Activated CD4-positive, CD25-positive, alpha-beta regulatory T cell treated with anti-CD3 and anti-CD28 coated beads, Interleukin-2, amount 50 U/mL, for 72 hours (primary cell): ENCODE measurements at regions not wholly inside any gene's neighbourhood (a gene's known extent, or its start where the extent isn't known, plus 50 kb on each side); places are given as distances from the start of the nearest gene placed in this dataset.
"Not testable (repeated sequence)": the region's sequence is repeated elsewhere in the genome, so short reads cannot be mapped to it uniquely, and the experiment has no call there.

Source experiments
- DNase-seq: peaks from one replicate; pipeline ENCODE4 v3.0.0; 2021

DNA sequence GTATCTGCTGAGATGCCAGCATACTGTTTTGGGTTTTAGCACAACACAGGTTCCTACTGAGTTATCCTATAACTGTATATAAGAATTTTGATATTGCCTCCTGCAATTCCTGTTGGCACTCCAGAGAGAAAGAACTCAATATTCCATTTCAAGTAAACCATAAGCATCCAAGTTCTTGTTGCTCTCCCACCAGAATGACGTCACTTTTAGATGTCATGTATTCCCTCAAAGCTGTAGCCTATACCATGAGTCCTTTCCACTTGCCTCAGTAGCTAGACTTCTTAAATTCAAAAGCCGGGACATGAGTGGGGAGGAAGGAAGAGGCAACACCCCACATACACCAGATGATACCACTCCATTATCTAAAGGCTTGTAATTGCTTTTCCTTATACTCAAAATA lies 171.5 kb downstream of the ALDH8A1 start:
- no peak for DNase-seq

DNA sequence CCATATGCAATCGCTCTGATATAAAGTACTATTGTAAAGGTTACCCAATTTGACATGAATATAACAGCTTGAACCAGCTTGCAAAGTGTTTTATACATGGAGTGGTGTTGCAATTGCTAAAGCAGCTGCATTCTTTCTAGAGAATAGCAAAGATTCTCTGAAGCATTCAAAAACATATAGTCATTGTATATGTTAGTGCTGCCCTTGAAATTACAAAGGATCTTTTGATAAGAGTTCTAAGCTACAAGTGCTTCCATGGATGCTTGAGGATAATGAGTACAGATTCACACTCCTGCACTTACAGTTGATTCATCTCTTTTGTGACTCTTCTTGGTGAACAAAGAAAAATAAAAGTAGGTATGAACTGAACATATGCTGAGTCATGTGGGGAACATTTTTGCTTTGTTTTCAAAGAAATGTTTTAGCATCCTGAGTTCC lies 175.7 kb downstream of the ALDH8A1 start:
- no peak for DNase-seq

DNA sequence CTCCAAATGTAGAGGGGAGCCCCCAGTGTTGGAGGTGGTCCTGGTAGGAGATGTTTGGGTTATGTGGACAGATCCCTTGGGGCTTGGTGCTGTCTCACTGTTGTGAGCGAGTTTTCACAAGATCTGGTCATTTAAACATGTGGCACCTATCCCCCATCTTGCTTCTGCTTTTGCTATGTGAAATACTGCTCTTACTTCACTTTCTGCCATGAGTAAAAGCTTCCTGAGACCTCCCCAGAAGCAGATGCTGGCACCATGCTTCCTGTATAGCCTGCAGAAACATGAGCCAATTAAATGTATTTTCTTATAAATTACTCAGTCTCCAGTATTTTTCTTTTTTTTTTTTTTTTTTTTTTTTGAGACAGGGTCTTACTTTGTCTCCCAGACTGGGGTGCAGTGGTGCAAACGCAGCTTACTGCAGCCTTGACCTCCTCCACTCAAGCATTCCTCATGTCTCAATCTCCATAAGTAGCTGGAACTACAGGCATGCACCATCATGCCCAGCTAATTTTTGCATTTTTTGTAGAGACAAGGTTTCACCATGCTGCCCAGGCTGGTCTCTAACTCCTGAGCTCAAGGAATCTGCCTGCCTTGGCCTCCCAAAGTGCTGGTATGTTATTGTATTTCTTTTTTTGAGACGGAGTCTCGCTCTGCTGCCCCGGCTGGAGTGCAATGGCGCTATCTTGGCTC lies 177.1 kb downstream of the ALDH8A1 start:
- DNase-seq: no peak

DNA sequence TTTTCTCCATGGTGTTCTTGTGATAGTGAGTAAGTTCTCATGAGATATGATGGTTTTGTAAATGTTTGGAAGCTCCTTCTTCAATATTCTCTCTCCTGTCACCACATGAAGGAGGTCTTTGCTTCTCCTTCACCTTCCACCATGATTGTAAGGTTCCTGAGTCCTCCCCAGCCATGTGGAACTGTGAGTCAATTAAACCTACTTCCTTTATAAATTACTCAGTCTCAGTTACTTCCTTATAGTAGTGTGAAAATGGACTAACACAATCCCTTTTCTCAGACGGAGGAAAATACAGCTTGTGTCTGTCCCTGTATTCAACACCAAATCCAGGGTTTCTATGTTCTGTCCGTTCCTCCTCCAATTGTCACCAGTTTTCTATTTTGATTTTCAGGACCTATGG lies 181.0 kb downstream of the ALDH8A1 start:
- no peak for DNase-seq

DNA sequence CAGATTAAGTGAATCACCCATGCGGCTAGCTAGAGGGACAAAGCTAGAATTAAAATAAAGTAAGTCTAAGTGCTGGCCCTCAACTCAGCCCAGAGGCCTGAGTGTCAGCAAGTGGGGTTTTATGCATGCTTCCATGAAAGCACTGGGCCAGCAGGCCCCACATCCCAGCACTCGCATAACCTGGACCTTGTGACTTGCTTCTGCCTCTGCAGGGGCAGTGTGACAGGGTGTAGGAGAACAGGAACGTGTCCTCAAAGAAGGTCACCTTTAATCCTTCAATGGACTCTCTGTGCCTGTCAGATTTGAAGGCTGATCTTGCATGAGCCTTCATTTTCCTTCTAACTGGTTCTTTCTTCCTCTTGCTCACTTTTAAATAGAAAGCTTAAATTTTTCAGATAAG lies 183.4 kb downstream of the ALDH8A1 start:
- no peak for DNase-seq

DNA sequence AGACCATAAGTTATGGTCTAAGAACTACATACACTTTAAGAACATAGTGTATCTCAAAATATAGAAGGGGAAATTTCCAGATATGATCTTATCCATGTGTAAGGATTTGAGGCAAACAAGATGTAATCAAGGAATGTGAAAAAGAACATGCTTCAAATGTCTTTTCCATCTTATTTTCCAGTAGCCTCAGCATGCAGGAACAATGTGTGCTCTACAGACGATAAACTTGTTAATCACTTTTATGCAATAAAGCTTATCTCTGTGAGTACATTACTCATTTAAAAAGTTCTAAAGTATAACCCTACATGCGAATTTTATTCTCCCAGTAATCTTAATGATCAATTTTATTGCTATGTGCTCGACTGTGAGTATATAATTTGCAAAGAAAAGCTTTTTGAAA lies 185.2 kb downstream of the ALDH8A1 start:
- no peak for DNase-seq

DNA sequence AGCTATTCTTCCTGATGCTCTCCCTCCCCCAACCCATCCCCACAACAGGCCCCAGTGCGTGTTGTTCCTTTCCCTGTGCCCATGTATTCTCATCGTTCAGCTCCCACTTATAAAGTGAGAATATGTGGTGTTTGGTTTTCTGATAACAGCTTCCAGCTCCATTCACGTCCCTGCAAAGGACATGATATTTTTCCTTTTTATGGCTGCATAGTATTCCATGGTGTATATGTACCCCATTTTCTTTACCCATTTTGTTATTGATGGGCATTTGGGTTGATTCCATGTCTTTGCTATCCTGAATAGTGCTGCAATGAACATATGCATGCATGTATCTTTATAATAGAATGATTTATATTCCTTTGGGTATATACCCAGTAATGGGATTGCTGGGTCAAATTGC lies 186.3 kb downstream of the ALDH8A1 start:
- not testable (repeated sequence) for DNase-seq

DNA sequence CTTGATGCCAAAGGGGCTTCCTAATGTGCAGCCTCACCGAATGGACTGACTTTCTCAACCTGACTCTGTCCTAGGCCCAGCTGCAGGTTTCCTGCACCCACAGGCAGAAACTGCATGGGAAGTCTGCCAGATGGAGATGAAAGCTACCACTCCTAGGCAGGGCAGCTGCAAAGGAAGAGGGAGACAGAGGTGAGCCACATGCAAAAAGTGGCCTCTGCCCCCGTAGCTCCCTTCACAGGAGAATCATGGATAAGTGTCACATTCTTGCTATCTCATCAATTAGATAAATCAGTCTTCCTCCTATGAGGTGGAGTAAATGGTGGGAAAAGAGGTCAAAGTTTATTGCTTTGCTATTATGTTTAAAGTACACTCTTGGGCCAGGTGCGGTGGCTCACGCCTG lies 191.3 kb downstream of the ALDH8A1 start:
- DNase-seq: no peak

DNA sequence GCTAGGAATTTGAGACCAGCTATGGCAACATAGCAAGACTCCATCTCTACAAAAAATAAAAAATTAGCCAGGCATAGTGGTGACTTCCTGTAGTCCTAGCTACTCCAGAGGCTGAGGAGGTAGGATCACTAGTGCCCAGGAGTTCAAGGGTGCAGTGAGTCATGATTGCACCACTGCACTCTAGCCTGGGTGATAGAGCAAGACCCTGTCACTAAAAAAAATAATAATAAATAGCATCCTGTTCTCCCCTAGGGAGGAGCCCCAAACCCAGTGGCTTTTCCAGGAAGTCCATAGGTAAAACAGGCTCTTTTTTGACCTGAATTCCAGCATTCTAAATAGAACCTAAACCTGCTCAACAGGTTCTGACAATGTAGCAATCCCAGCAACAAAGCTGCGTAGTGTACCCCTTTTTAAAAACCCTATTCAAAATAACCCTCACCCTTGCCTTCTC lies 192.0 kb downstream of the ALDH8A1 start:
- no peak for DNase-seq

DNA sequence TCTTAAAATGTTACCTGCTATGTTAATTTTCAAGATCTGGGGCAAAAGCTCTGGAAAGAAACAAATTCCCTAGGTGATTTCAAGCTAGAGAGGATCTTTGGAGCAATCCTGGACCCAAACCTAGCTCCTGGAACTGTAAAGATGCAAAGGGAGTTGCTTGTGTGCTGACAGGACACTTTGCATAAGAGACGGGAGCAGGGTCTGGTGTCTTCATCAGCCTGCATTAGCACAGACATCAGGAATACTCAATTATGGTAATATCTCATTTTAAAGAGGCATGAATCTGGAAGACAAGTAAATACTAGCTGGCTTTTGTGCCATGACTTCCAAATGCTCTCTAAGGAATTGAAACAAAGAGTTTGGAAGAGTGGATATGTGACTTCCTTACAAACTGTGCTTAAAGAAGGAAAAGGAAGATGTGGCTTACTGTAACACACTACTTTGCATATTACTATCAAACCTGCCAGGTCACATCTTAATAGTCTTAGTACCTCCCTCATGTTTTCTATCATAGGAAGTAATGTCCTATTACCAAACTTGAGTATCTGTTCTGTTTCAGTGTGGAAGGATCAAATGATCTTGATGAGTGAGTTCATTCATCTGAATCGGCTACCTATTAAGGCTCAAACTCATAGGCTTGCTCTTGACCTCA lies 193.4 kb downstream of the ALDH8A1 start:
- no peak for DNase-seq

DNA sequence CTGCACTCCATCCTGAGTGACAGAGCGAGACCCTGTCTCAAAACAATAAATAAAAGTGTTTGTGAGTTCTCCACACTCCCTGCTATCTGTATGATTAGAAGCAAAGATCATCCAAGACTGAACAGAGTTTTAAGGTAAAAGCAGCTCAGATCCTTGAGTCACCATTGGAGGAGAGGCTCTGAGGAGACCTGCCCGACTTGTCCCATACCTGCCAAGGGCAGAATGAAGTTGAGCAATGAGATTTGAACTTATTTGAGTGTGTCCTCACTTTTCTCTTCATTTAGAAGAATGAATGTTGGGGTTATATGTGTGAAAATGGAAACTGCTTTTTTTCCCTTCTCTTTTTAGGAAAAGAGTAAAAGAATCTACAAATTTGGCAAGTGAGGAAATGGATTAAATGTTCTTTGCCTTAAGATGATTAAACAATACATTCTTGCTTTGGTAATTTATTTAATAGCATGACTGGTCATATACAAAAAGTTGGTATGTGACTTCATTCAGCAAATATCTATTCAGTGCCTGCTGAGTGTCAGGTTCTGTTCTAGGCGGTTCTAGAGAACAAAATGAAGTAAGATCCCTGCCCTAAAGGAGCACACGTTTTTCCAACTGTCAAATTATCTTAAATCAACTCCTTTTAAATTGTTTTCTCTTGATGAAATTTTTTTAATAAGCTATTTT lies 195.7 kb downstream of the ALDH8A1 start:
- no peak for DNase-seq

DNA sequence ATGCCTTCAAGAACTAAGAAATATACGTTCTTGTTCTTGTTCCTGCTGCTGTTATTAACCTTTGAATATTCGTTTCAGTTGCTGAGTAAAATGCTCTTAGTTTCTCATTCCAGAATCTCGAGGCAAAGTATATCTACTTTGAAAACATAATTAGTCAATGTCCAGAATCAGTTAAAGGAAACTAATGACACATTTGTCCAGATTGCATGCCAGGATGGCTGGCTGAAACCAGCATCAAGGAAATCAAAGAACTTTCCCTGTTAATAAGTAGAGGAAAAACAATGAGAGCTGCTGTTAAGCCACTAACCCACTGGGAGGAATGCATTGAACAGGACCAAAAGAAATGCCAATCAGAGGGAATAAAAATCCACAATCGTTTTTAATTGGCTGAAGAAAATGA lies 196.9 kb downstream of the ALDH8A1 start:
- no peak for DNase-seq

DNA sequence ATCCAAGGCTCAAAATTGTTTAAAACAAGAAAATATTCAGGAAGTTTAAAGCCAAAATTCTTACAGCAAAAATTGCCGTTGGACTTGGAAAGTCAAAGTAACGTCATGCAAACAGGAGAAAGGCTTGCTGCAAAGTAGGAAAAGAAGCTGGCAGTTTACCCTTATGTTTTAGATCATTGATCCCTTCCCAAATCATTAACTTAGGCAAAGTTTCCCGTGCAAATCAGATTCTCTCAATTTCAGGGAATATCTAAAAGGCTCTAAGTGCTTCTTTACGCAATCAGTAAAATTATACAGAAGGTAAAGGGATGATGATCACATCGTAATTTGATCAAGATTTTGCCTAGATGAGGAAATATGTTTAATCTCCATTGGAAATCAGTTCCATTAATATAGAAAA lies 197.5 kb downstream of the ALDH8A1 start:
- no peak for DNase-seq

DNA sequence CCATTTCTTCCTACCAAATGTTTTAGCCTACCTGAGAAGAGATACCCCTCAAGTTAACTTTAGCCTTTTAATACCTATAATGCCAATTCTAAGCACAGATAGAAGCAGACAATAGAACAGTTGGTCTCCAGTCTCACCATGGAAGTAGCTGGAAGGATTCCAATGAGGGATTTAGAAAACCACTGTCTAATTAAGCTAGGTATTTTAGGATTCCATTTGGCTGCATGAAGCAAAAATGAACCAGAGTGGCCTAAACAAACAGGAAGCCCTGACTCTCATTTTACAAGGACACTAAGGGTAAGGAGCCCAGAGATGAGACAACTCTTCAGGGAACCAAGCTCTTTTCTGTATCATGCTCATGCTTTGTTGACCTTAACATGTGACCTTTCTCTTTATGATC lies 199.2 kb downstream of the ALDH8A1 start:
- no peak for DNase-seq

DNA sequence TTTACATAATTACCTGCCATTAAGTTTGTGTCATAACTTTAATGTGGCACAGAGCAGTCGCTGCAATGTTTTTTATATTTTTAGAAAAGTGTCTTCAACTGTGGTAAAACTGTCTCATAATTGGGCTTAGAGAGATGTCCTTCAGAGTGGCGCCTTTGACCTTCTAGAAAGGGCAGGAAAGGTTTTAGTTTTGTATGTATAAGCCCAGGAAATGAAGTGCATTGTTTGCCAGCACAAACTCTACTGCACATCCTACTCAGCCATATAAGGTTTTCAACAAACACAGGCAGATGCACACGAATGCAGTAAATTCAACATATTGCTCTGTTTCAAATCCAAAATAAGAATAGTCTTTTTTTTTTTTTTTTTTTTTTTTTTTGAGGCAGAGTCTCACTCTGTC lies 201.4 kb downstream of the ALDH8A1 start:
- no peak for DNase-seq

DNA sequence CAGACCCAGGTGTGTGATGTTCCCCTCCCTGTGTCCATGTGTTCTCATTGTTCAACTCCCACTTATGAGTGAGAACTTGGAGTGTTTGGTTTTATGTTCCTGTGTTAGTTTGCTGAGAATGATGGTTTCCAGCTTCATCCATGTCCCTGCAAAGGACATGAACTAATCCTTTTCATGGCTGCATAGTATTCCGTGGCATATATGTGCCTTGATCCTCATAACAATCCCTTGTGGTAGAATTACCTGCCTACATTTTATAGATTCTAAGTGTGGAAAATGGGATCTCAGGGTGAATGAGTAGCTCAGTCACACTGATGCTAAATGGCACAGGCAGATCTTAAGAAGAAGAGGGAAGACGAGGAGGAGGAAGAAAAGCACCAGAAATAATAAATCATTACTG lies 202.7 kb downstream of the ALDH8A1 start:
- not testable (repeated sequence) for DNase-seq

DNA sequence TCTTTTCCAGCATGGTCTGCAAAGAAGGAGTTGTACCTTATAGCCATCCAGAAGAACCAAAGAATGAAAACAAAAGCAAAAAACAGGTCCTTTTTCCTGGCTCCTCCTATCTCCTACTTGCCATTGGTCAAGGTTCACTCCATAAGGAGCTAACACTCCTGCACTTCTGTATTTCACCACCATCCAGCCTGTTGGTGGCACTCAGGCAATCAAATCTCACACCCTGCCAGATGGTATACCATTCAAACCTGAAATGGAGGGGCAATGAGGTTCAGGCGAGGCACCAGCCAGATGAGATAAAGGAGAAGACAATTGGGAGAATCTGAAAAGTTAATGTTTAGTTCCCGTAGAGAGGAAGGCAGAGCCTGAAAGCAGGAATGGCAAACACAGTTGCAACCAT lies 203.8 kb downstream of the ALDH8A1 start:
- no peak for DNase-seq

DNA sequence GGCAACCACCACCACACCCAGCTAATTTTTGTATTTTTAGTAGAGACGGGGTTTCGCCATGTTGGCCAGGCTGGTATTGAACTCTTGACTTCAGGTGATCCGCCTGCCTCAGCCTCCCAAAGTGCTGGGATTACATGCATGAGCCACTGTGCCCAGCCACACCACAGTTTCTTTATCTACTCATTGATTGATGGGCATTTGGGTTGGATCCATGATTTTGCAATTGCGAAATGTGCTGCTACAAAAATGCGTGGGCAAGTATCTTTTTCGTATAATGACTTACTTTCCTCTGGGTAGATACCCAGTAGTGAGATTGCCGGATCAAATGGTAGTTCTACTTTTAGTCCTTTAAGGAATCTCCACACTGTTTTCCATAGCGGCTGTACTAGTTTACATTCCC lies 204.7 kb downstream of the ALDH8A1 start:
- DNase-seq: not testable (repeated sequence)

DNA sequence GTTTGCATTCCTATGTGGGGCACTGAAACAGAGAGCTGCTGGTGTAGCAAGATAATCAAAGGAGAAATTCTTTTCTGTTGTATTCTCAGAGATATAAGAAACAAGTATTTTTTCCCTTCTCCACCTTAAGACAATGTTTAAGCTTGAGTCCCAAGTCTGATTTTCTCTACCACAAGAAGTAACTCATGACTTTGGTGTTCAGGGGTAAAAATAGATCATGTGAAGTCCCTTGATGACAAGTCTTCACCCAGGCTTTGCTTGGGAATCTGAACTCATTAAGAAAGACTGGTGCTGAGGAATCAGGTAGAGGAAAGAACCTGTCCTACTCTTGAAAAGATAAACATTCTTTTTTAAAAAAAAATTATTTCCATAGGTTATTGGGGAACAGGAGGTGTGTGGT lies 205.6 kb downstream of the ALDH8A1 start:
- DNase-seq: no peak

DNA sequence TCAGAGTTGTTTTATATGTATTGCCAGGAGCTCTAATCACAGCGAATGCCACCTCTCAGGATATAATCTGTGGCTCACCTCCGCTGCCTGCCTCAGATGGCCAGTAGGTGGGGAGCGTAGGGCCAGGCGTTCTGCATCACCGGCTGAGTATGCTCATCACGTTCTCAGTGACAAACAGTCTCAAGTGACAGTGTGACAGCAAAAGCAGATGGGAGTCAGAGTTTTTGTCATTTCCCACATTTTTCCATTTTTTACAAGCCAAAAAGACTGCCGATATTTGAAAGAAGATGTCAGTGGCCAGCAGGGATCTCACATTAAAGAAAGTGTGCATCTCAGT lies 208.7 kb downstream of the ALDH8A1 start:
- DNase-seq: no peak

DNA sequence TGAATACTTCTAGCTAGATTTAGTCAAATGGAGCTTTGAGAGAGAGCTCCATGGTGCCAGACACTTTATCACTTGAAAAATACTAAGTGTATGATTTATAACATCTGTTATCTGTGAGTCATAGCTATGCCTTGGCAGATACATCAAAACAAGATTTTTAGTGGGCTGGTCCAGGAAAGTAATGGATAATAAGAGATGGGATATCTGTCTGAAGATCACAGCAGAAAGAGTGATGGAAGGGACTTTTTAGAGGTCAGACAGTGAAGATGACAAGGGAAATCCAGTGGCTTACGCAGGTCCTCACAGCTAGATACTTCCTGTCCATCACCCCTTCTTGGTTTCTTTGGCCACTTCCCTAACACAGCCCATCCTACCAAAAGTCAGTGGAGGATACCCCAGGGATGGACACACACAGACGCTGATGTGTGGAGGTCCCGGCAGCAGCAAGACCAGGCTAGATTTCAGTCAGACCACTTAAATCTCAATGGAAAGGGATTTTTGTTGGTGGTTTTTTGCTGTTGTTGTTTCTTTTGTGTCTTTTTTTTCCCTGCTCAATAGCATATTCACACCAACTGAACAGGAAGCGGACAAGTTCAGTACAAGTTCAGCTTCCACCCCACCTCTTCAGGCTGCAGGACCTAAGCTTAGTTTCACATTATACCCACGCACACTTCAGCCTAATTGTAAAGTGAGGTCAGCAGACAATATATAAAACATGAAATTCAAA lies 209.3 kb downstream of the ALDH8A1 start:
- no peak for DNase-seq

DNA sequence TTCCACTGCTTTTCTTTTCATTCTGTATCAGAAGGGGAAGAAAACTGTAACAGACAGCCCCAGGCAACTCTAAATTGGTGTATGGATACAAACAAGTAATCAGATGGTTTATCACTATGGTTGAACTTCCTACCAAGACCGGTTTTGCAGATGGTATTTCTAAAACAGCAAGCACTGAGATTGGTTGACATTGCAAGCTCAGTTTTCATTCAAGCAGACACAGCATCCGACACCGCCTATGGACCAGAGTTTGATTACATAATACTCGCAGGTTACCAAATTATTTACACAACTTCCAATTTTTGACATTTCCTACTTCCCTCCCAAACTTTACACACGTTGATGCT lies 209.9 kb downstream of the ALDH8A1 start:
- DNase-seq: no peak

DNA sequence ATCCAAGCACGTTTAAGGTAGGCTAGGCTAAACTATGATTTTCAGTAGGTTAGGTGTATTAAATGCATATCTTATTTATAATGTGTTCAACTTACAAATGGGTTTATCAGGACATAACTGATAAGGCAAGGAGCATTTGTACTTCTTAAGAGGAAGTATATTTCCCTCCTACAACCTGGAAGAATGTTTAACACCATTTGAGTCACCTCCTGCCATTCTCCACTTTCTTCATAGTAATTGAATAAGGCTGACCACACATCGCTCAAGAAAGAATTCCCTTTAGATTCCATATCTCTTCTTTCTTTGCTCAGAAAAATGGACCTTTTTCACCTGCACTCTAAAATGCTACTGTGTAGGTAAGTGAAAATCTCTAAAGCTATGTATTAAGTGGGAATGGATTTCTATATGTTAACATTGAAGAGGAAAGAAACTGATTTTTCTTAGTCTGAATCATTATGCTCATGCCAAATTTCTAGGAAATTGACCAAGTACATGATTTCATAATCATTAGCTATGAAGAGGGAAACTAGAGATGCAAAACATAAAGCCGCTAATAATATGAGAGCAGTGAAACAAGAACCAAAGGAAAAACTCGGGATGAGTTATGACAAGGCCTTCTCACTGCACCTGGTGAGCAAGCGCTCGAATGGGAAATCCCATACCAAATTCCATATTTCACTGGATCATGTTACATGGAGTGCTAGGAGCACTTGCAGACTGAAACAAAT lies 210.4 kb downstream of the ALDH8A1 start:
- DNase-seq: no peak
